ENCODE measurements at regions not wholly inside any gene's neighbourhood (a gene's known extent, or its start where the extent isn't known, plus 50 kb on each side); places are given as distances from the start of the nearest gene placed in this dataset.

DNA sequence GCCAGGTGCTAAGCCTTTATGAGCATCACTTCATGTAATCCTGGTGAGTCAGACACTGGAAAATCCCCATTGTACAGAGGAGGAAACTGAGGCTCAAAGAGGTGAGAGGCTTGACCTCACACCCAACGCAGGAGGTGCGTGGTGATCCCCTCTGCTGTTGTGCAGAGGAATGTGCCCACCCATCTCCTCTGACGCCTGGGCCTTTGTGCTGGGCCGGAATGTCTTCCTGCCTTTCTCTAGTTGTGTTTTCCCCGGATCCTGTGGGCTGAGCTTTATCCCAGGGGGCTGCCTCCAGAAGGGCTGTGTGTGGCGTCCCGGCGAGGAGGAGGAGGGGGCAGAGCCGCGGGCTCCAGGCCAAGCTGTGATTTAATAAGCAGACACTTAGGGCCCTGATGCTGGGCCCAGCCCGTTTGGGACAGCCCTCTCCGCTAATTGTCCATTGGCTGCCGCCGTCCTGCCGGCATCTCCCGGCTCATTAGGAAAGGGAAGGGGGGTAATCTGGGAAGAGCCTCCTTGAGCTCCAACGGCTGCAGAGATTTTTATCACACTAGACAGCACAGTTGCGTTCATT is 653.6 kb downstream of the MED13L start:
- DNase-seq, result no peak
- in situ Hi-C loops (cut with MboI; ENCODE audit: low pct_unique_long_range_greater_than_20kb, low sequenced_read_pairs), result no loop called here

GRCh38 chr12:115623275-115623674 is 654.2 kb downstream of the MED13L start:
- in situ Hi-C loops (cut with MboI; ENCODE audit: low pct_unique_long_range_greater_than_20kb, low sequenced_read_pairs), result no loop called here
- no peak for DNase-seq

DNA sequence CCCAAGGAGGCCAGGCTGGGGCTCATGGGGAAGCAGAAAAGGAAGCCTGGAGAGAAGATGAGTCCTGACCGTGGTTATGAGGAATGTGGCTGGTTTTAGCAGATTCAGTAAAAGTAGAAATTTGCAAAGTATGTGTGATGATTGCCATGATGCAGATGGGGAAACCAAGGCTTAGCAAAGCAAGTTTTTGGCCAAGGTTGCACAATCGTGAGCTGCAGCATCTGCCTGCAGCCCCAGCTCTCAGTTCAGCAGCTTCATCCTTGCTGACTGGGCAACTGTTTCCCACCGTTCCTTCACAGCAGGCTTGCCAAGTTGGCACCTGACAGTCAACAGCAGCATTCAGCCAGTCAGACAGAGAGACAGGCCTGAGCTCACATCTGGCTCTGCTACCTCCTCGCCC is 656.7 kb downstream of the MED13L start:
- in situ Hi-C loops (cut with MboI; ENCODE audit: low pct_unique_long_range_greater_than_20kb, low sequenced_read_pairs), result no loop called here
- no peak for DNase-seq

DNA sequence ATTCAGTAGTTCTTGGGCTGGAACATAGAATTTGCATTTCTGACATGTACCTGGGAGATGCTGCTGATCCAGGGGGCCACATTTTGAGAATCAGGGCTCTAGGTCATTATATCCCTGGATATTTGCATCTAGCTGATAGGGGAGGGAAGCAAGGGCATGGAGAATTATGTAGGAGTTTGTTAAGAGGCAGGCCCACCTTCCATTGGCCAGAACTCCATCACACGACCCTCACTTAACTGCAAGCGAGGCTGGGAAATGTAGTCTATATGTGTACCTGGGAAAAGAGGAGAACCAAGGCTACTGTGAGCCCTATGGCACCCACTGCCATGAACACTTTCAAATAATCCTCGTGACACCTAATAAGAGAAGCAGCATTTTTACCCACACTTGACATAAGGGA is 657.6 kb downstream of the MED13L start:
- no peak for DNase-seq
- in situ Hi-C loops (cut with MboI; ENCODE audit: low pct_unique_long_range_greater_than_20kb, low sequenced_read_pairs), result no loop called here

- in situ Hi-C loops (cut with MboI; ENCODE audit: low pct_unique_long_range_greater_than_20kb, low sequenced_read_pairs), result no loop called here
- DNase-seq, result no peak
These were observed 658.4 kb downstream of the MED13L start for GRCh38 chr12:115619061-115619460.

GRCh38 chr12:115618105-115618504 is 659.4 kb downstream of the MED13L start:
- in situ Hi-C loops (cut with MboI; ENCODE audit: low pct_unique_long_range_greater_than_20kb, low sequenced_read_pairs), result no loop called here
- DNase-seq, result no peak

DNA sequence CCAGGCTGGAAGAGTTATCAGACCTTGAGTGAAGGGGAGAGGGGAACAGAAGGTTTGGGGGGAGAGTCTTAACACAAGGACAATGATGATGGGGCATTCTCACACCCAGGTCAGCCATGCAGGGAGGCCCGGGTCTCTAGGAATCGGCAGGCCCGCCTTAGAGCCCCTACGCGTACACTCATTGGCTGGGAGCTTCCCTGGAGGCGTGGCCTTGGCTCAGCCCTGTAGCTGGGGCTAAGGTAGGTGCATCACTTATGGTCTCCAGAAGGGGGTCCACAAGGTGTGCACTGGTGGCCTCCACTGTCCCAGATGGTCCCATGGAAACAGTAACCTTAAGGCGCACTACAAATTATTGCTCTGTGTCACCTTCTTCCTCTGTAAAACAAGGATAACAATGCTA is 660.1 kb downstream of the MED13L start:
- DNase-seq, result no peak
- in situ Hi-C loops (cut with MboI; ENCODE audit: low pct_unique_long_range_greater_than_20kb, low sequenced_read_pairs), result no loop called here

- in situ Hi-C loops (cut with MboI; ENCODE audit: low pct_unique_long_range_greater_than_20kb, low sequenced_read_pairs), result no loop called here
- no peak for DNase-seq
These were observed 666.0 kb downstream of the MED13L start for GRCh38 chr12:115611477-115611876.

DNA sequence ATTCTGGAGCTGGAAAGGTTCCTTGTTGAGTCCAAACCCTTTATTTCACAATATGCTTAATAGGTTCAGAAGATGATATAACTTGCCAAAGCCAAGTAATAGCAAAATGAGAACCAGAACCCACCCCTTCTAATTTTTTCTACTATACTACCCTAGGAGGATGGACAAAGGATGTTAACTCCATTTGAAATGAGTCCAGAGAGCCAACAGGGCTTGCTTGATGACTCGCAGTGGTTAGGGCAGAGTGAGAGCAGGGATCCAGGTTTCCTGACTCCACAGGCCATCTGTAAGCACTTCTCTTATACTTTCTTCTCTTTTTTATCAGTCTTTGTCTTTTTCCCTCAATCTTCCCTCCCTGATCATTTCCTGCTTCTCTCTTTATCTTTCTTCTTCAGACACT is 668.1 kb downstream of the MED13L start:
- in situ Hi-C loops (cut with MboI; ENCODE audit: low pct_unique_long_range_greater_than_20kb, low sequenced_read_pairs), result no loop called here
- no peak for DNase-seq

- DNase-seq, result no peak
- in situ Hi-C loops (cut with MboI; ENCODE audit: low pct_unique_long_range_greater_than_20kb, low sequenced_read_pairs), result no loop called here
These were observed 671.5 kb downstream of the MED13L start for GRCh38 chr12:115606040-115606439.

DNA sequence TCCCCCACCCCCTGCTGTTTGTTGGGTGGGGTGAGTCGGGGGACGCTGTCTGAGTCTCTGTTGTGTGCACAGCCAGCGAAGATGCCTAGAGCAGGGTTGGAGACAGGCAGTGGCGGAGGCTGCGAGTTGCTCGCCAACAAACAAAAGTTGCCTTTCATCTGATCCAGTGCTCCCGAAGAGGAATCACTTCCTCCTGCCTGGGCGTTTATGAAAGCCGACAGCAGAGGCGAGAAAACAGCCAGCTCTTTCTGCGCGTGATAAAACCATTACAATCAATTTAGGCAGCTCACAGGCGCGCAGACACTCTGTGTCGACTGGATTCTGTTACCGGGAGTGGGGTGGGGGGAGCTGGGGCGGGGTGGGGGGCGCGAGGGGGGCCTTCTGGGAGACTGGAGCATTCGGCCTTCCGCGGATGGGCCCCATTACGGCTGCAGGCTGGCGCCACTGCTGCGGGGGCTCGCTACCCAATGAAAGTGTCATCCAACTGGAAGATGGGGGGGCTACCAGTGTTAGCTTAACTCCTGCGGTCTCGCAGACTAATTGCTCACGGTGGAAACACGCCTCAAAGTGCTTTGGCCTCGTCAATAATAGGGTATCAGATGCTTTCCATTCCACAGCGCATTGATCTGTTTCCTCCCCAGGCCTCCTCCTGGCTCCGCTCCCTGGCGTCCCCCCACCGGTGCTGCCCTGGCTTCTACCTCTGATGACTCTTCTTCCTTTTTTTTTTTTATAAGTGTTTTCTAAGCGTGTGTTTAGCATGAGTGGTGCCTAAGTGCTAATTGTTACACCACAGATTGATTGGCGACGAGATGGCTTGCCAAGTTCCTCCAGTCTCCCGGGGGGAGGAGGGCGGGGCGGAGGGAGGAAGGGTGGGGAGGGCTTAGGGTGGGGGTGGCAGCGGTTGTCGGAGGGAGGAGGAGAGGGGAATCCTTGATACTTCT is 678.4 kb downstream of the MED13L start:
- in situ Hi-C loops (cut with MboI; ENCODE audit: low pct_unique_long_range_greater_than_20kb, low sequenced_read_pairs), result no loop called here
- no peak for DNase-seq

GRCh38 chr12:115597157-115597712 is 680.3 kb downstream of the MED13L start:
- in situ Hi-C loops (cut with MboI; ENCODE audit: low pct_unique_long_range_greater_than_20kb, low sequenced_read_pairs), result no loop called here
- no peak for DNase-seq

GRCh38 chr12:115588131-115588530 is 689.4 kb downstream of the MED13L start:
- DNase-seq, result no peak
- in situ Hi-C loops (cut with MboI; ENCODE audit: low pct_unique_long_range_greater_than_20kb, low sequenced_read_pairs), result no loop called here

DNA sequence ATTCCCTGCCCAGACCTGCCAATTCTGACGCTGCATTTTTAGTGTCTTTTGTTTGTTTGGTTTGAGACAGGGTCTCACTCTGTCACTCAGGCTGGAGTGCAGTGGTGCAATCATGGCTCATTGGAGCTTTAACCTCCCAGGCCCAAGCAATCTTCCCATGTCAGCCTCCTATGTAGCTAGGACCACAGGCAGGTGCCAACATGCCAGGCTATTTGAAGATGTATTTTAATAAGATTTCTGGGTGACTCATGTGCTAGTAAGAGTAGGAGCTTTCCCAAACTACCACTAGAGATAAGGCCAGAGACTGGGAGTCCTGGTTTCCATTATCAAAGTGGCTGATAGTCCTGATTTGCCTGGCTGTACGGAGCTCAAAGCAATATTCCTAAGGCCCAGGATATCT is 693.3 kb downstream of the MED13L start:
- in situ Hi-C loops (cut with MboI; ENCODE audit: low pct_unique_long_range_greater_than_20kb, low sequenced_read_pairs), result no loop called here
- DNase-seq, result no peak

- in situ Hi-C loops (cut with MboI; ENCODE audit: low pct_unique_long_range_greater_than_20kb, low sequenced_read_pairs), result no loop called here
- DNase-seq, result no peak
These were observed 693.9 kb downstream of the MED13L start for GRCh38 chr12:115583591-115583990.

- in situ Hi-C loops (cut with MboI; ENCODE audit: low pct_unique_long_range_greater_than_20kb, low sequenced_read_pairs), result no loop called here
These were observed 700.1 kb downstream of the MED13L start for GRCh38 chr12:115577401-115577800.

GRCh38 chr12:115574826-115575225 is 702.7 kb downstream of the MED13L start:
- no peak for DNase-seq
- in situ Hi-C loops (cut with MboI; ENCODE audit: low pct_unique_long_range_greater_than_20kb, low sequenced_read_pairs), result no loop called here

More at GRCh38 chr12:115577401-115577800, 700.1 kb downstream of the MED13L start:
- no peak for DNase-seq

DNA sequence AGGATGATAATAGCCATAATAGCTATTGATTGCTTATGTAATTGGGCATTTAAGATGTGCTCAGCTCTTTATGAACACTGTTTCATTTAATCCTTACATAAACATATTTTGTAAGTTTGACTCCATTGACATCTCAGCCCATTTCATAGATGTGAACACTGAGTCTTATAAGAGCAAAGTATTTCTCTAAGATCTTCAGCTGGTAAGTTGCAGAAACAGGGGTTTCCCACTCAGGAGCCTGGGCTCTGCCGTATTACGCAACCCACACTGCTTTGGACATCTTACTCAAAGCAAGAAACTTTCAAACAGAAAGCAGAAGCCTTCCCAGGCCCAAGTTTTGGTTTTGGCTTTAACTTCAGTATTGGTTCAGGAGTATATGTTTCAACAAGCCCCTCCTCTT is 705.1 kb downstream of the MED13L start:
- no peak for DNase-seq
- in situ Hi-C loops (cut with MboI; ENCODE audit: low pct_unique_long_range_greater_than_20kb, low sequenced_read_pairs), result no loop called here

DNA sequence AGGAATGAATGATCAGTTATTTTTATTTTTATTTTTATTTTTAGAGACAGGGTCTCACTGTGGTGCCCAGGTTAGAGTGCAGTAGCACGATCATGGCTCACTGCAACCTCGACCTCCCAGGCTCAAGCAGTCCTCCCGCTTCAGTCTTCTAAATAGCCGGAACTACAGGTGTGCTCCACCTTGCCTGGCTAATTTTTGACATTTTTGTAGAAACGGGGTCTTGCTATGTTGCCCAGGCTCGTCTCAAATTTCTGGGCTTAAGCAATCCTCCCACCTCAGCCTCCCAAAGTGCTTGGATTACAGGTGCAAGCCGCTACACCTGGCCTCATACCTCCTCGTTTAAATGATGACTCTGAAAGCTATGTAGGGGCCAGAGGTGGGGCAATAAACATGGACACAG is 706.0 kb downstream of the MED13L start:
- no peak for DNase-seq
- in situ Hi-C loops (cut with MboI; ENCODE audit: low pct_unique_long_range_greater_than_20kb, low sequenced_read_pairs), result no loop called here

- in situ Hi-C loops (cut with MboI; ENCODE audit: low pct_unique_long_range_greater_than_20kb, low sequenced_read_pairs), result no loop called here
- no peak for DNase-seq
These were observed 706.5 kb downstream of the MED13L start for GRCh38 chr12:115571027-115571426.
